ENCODE measurements at regions not wholly inside any gene's neighbourhood (a gene's known extent, or its start where the extent isn't known, plus 50 kb on each side); places are given as distances from the start of the nearest gene placed in this dataset.
A peak's percentile ranks its signal among the peaks of the same experiment; 100 is the strongest.

- H3K27ac ChIP-seq, result no peak overlapping the region
- TF ChIP-seq CTCF (conservative IDR thresholded peaks at IDR 0.05), result no peak
- TF ChIP-seq ZFX (IDR thresholded peaks at IDR 0.05), result no peak
These were observed 65.4 kb upstream of the CACNA1E start for GRCh38 chr1:181417915-181418314.

- TF ChIP-seq CTCF (conservative IDR thresholded peaks at IDR 0.05), result peak; percentile 75
- no peak for TF ChIP-seq ZFX (IDR thresholded peaks at IDR 0.05)
- no peak overlapping the region for H3K27ac ChIP-seq
These were observed 59.9 kb upstream of the CACNA1E start for GRCh38 chr1:181423301-181423918.

- no peak overlapping the region for H3K27ac ChIP-seq
- TF ChIP-seq ZFX (IDR thresholded peaks at IDR 0.05) (no peak), CTCF (conservative IDR thresholded peaks at IDR 0.05) (peak; percentile 98)
These were observed 58.4 kb upstream of the CACNA1E start for GRCh38 chr1:181424786-181425403.

GRCh38 chr1:181425566-181425965 is 57.8 kb upstream of the CACNA1E start:
- TF ChIP-seq CTCF (conservative IDR thresholded peaks at IDR 0.05), result no peak
- H3K27ac ChIP-seq, result no peak overlapping the region

- TF ChIP-seq CTCF (conservative IDR thresholded peaks at IDR 0.05), result no peak
- TF ChIP-seq ZFX (IDR thresholded peaks at IDR 0.05), result no peak
These were observed 53.9 kb upstream of the CACNA1E start for GRCh38 chr1:181429462-181429861.

GRCh38 chr1:181430015-181430885 is 53.1 kb upstream of the CACNA1E start:
- H3K27ac ChIP-seq, result no peak overlapping the region
- TF ChIP-seq CTCF (conservative IDR thresholded peaks at IDR 0.05), result 0 out of 2 replicates have a peak, but pooled peaks have one; percentile 13
- no peak for TF ChIP-seq ZFX (IDR thresholded peaks at IDR 0.05)

More at GRCh38 chr1:181429462-181429861, 53.9 kb upstream of the CACNA1E start:
- H3K27ac ChIP-seq, result no peak overlapping the region

All from C4-2B (cell line).